ENCODE measurements at regions not wholly inside any gene's neighbourhood (a gene's known extent, or its start where the extent isn't known, plus 50 kb on each side); places are given as distances from the start of the nearest gene placed in this dataset.

DNA sequence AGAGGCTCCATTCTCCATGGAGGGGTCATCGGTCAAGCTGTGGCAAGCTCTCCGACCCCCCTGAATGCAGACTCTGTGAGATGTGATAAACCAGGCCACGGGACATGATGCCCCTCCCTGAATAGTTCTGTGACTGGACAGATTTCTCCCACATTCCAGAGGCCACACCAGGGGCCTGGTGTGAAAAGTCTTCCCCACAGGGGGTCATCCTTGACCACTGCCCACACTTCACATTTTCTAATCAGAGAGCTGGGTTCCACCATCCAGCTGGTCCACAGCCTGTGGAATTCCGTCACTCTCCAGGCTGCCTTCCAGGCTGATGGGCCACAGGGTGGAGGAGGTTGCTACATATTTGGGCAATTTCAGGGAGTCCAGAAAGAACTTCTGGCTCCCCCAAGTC lies 51.3 kb upstream of the CYRIA start:
- TF ChIP-seq, protein P1, sequence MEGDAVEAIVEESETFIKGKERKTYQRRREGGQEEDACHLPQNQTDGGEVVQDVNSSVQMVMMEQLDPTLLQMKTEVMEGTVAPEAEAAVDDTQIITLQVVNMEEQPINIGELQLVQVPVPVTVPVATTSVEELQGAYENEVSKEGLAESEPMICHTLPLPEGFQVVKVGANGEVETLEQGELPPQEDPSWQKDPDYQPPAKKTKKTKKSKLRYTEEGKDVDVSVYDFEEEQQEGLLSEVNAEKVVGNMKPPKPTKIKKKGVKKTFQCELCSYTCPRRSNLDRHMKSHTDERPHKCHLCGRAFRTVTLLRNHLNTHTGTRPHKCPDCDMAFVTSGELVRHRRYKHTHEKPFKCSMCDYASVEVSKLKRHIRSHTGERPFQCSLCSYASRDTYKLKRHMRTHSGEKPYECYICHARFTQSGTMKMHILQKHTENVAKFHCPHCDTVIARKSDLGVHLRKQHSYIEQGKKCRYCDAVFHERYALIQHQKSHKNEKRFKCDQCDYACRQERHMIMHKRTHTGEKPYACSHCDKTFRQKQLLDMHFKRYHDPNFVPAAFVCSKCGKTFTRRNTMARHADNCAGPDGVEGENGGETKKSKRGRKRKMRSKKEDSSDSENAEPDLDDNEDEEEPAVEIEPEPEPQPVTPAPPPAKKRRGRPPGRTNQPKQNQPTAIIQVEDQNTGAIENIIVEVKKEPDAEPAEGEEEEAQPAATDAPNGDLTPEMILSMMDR (IDR thresholded peaks at IDR 0.05; ENCODE audit: low read depth, low read length): no peak
- DNase-seq: no peak
- H3K9me3 ChIP-seq (ENCODE audit: severe bottlenecking): no peaks in the 10 kb centered on the region
- no peaks in the 10 kb centered on the region for H3K27me3 ChIP-seq (ENCODE audit: insufficient read depth, low read depth, severe bottlenecking)
- H3K36me3 ChIP-seq: no peaks in the 10 kb centered on the region
- H3K27ac ChIP-seq: no peak overlapping the region
- no peak overlapping the region for H3K4me3 ChIP-seq (ENCODE audit: low read depth, low read length)

GRCh38 chr2:16716024-16716423 lies 50.4 kb upstream of the CYRIA start:
- no peaks in the 10 kb centered on the region for H3K36me3 ChIP-seq
- H3K27ac ChIP-seq: no peak overlapping the region
- TF ChIP-seq, protein P1 (IDR thresholded peaks at IDR 0.05; ENCODE audit: low read depth, low read length): no peak
- no peaks in the 10 kb centered on the region for H3K27me3 ChIP-seq (ENCODE audit: insufficient read depth, low read depth, severe bottlenecking)
- H3K9me3 ChIP-seq (ENCODE audit: severe bottlenecking): no peaks in the 10 kb centered on the region
- no peak for DNase-seq
- no peak overlapping the region for H3K4me3 ChIP-seq (ENCODE audit: low read depth, low read length)

All from WERI-Rb-1 (cell line).